ENCODE measurements at regions not wholly inside any gene's neighbourhood (a gene's known extent, or its start where the extent isn't known, plus 50 kb on each side); places are given as distances from the start of the nearest gene placed in this dataset.

- TF ChIP-seq CTCF (IDR thresholded peaks at IDR 0.05) (no peak), POLR2A (IDR thresholded peaks at IDR 0.05) (no peak)
These were observed 560.2 kb downstream of the DACH1 start for GRCh38 chr13:71306821-71307220.

Data from ovary (tissue), 3 donors.